ENCODE measurements at regions not wholly inside any gene's neighbourhood (a gene's known extent, or its start where the extent isn't known, plus 50 kb on each side); places are given as distances from the start of the nearest gene placed in this dataset.
"Not testable (repeated sequence)": the region's sequence is repeated elsewhere in the genome, so short reads cannot be mapped to it uniquely, and the experiment has no call there.

DNA sequence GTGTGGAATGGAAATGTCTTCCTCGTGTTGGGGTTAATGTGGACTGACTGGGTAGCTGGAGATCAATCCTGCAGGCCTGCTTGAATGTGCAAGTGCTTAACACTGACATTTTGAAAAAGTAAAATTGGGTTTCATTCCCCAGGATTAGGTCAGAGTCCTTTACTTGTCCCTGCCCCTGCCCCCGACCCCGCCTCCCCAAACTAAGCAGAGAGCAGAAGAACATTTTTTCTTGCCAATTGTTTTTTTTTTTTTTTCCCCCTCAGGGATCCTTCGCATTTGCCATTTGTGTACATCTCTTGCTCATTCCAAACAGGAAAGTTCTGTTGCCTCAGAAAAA is 147.0 kb upstream of the NR2F2 start:
- no peak for DNase-seq
- Mint-ChIP-seq H3K4me3 (no peak overlapping the region), H3K27me3 (peaks cover 12% of the 10 kb centered on the region), H3K27ac (no peak overlapping the region), H3K4me1 (no peaks in the 10 kb centered on the region), H3K9me3 (no peaks in the 10 kb centered on the region), H3K36me3 (no peaks in the 10 kb centered on the region)

DNA sequence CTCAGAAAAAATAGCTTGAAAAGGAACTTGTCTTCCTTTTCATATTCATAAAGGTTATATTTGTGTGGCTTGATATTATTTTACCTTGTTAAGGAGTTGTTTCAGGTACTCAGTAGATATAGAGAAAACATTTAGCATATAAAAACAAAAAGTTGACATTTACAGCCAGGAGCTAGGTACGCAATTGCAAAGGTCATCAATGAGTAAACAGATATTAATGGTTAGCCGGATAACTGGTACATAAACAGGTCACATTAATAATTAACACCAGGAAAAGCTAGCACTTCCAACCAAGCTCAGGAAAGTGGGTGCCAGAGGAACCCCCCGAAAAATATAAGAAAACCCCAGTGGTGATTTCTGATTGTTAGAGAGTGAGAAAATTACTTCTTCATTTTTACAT is 146.6 kb upstream of the NR2F2 start:
- Mint-ChIP-seq H3K4me1 (no peaks in the 10 kb centered on the region), H3K9me3 (no peaks in the 10 kb centered on the region), H3K4me3 (no peak overlapping the region), H3K27ac (no peak overlapping the region), H3K27me3 (peaks cover 12% of the 10 kb centered on the region), H3K36me3 (no peaks in the 10 kb centered on the region)
- no peak for DNase-seq

GRCh38 chr15:96184297-96184696 is 146.2 kb upstream of the NR2F2 start:
- Mint-ChIP-seq H3K9me3 (no peaks in the 10 kb centered on the region), H3K27ac (no peak overlapping the region), H3K4me1 (no peaks in the 10 kb centered on the region), H3K27me3 (peaks cover 12% of the 10 kb centered on the region), H3K4me3 (no peak overlapping the region), H3K36me3 (no peaks in the 10 kb centered on the region)
- DNase-seq: no peak

DNA sequence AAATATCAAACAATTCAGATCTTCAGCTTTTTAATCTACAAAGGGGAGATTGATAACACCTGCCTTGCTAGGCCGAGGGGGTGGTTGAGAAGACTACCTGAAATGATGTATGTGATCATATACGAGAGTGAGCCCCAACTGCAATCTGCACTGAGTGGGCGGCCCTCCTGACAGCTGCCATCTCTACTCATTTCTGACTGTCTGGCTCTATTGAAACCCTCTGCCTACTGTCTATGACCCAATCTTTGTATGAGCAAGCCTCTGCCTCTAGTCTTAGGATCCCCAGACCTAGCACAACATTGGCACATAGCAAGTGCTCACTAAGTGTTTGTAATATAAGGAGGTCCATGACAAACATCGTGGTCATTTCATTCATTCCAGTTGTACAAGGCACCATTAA is 144.4 kb upstream of the NR2F2 start:
- Mint-ChIP-seq H3K36me3 (no peaks in the 10 kb centered on the region), H3K4me1 (no peaks in the 10 kb centered on the region), H3K9me3 (no peaks in the 10 kb centered on the region), H3K4me3 (no peak overlapping the region), H3K27ac (no peak overlapping the region), H3K27me3 (peaks cover 7% of the 10 kb centered on the region)
- DNase-seq: no peak

DNA sequence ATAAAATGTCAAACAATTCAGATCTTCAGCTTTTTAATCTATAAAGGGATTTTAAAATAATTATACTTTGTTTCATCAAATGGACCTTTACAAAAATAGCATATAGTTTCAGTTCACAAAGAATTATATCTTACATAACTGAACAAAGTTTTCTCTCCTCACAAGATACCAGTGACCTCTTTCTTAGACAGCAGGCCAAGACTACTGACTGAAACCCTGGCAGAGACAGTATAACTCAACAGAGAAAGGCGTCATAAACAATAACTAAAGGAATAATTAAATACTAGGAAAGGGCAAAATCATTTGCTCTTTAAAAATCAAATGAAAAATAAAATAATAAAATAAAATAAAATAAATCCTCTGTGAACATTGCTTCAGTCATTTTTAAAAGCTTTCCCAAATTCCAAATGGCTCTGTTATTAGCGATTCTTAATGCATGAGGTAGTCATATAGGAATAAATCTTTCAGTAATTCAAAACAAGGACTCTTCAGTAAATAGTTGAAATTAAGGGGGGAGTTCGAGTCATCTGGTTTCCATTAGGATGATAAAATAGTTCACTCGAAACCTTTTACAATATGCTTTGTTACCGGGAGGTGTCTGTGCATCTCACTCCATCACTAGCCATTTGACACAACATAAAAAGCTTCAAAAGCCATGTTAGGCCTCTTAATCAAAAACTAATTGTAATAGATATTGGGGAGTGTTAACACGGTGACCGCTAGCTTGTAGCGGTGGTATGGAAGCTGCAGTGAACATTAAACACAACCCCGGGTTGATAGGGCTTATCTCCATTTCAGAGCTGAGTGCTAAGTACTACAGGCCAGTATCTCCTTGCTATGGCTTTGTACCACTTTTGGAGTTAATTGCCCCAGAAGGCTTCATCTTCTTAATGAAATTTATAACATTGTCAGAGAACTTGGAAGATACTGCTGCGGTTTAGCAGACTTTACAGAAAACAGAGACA is 142.9 kb upstream of the NR2F2 start:
- Mint-ChIP-seq H3K27me3 (peaks cover under 1% of the 10 kb centered on the region), H3K27ac (no peak overlapping the region), H3K36me3 (no peaks in the 10 kb centered on the region), H3K4me1 (no peaks in the 10 kb centered on the region), H3K9me3 (no peaks in the 10 kb centered on the region), H3K4me3 (no peak overlapping the region)
- DNase-seq: no peak

GRCh38 chr15:96197721-96198120 is 132.8 kb upstream of the NR2F2 start:
- H3K27me3 Mint-ChIP-seq: peaks cover 14% of the 10 kb centered on the region
- no peak for DNase-seq
- no peaks in the 10 kb centered on the region for H3K4me1 Mint-ChIP-seq
- H3K4me3 Mint-ChIP-seq: no peak overlapping the region
- no peak overlapping the region for H3K27ac Mint-ChIP-seq
- peaks cover 2% of the 10 kb centered on the region for H3K9me3 Mint-ChIP-seq
- H3K36me3 Mint-ChIP-seq: peaks cover 1% of the 10 kb centered on the region

GRCh38 chr15:96199111-96199510 is 131.4 kb upstream of the NR2F2 start:
- DNase-seq: no peak
- peaks cover 2% of the 10 kb centered on the region for H3K9me3 Mint-ChIP-seq
- no peak overlapping the region for H3K27ac Mint-ChIP-seq
- H3K4me3 Mint-ChIP-seq: no peak overlapping the region
- H3K4me1 Mint-ChIP-seq: no peaks in the 10 kb centered on the region
- peaks cover 14% of the 10 kb centered on the region for H3K27me3 Mint-ChIP-seq
- H3K36me3 Mint-ChIP-seq: peaks cover 1% of the 10 kb centered on the region

DNA sequence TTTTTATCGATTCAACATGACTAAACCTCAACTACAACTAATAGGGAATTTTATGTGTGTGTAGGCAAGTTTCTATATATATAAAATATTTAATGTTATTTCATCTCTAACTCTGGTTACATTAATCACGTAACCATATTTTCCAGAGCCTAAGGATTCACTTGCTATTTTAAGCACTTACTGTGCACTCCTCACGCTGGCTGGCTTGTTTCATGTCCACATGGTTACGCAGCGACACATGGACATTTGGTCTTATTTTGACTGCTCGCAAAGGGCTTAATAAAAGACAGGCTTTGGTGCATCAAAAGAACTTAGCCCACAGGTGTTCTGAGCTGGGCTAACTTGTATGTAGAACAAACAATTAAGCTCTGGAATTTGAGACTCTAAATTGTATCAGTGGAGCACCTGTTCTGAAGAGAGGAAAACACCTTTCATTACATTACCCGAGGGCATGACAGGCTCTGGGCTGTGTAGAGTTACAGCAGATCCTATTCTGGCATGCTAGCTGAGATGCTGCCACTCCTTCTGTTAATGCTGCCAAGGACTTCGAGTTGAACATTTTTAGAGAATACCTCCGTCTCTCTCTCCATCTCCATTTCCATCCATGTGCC is 130.0 kb upstream of the NR2F2 start:
- H3K27ac Mint-ChIP-seq: no peak overlapping the region
- DNase-seq: no peak
- peaks cover 14% of the 10 kb centered on the region for H3K27me3 Mint-ChIP-seq
- H3K4me1 Mint-ChIP-seq: no peaks in the 10 kb centered on the region
- peaks cover 1% of the 10 kb centered on the region for H3K36me3 Mint-ChIP-seq
- no peak overlapping the region for H3K4me3 Mint-ChIP-seq
- peaks cover 7% of the 10 kb centered on the region for H3K9me3 Mint-ChIP-seq

DNA sequence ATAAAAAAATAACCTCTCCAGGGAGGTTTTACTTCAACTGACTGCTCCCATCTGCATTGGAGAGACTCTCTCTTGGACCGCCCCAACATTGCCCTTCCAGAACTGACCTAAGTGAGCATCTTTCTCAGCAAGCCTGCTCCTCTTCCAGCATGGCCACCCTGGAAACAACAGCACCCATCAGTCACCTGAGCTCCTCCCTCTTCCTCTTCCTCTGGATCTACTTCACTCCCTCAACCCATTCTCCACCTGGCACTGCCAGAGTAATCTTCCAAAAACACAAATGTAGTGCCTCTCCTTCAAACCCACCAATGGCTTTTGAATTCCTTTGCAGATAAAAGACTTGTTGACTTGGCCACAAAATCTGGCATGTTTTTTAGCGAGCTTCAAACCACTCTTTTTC is 128.8 kb upstream of the NR2F2 start:
- H3K36me3 Mint-ChIP-seq: no peaks in the 10 kb centered on the region
- DNase-seq: no peak
- H3K9me3 Mint-ChIP-seq: peaks cover 13% of the 10 kb centered on the region
- no peaks in the 10 kb centered on the region for H3K4me1 Mint-ChIP-seq
- no peak overlapping the region for H3K27ac Mint-ChIP-seq
- H3K4me3 Mint-ChIP-seq: no peak overlapping the region
- H3K27me3 Mint-ChIP-seq: peaks cover 14% of the 10 kb centered on the region

- not testable (repeated sequence) for H3K36me3 Mint-ChIP-seq, H3K27ac Mint-ChIP-seq, DNase-seq, H3K4me3 Mint-ChIP-seq, H3K4me1 Mint-ChIP-seq
- H3K27me3 Mint-ChIP-seq: peaks cover 10% of the 10 kb centered on the region
- peaks cover 14% of the 10 kb centered on the region for H3K9me3 Mint-ChIP-seq
These were observed 124.9 kb upstream of the NR2F2 start for GRCh38 chr15:96205588-96205987.

- H3K4me1 Mint-ChIP-seq: no peaks in the 10 kb centered on the region
These were observed 123.0 kb upstream of the NR2F2 start for GRCh38 chr15:96207377-96208006.

GRCh38 chr15:96209285-96209735 is 121.2 kb upstream of the NR2F2 start:
- no peak overlapping the region for H3K27ac Mint-ChIP-seq
- H3K4me3 Mint-ChIP-seq: no peak overlapping the region

More at GRCh38 chr15:96207377-96208006, 123.0 kb upstream of the NR2F2 start:
- H3K27ac Mint-ChIP-seq: no peak overlapping the region
- no peaks in the 10 kb centered on the region for H3K36me3 Mint-ChIP-seq
- no peaks in the 10 kb centered on the region for H3K27me3 Mint-ChIP-seq
- no peak for DNase-seq
- peaks cover 14% of the 10 kb centered on the region for H3K9me3 Mint-ChIP-seq
- H3K4me3 Mint-ChIP-seq: no peak overlapping the region

DNA sequence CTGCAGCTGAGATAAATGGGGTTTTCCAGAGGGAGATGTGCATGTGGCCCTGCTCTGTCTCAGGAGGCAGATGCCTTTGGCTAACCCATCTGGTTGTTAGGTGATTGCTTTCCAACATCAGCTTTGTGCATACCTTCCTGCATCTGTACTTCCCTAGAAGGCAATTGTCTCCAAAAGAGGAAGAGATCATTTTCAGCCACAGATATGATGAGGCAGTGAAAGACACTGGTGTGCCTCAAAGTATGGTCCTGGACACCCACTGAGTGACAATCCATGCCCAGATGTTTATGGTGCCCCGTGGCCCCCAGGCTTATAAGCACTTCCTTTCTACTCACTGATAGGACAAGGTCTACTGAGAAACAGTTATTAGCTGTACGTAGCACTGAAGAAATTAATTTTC is 117.5 kb upstream of the NR2F2 start:
- H3K27me3 Mint-ChIP-seq: peaks cover 5% of the 10 kb centered on the region
- H3K9me3 Mint-ChIP-seq: no peaks in the 10 kb centered on the region
- H3K27ac Mint-ChIP-seq: no peak overlapping the region
- no peaks in the 10 kb centered on the region for H3K4me1 Mint-ChIP-seq
- no peaks in the 10 kb centered on the region for H3K36me3 Mint-ChIP-seq
- no peak for DNase-seq
- H3K4me3 Mint-ChIP-seq: no peak overlapping the region

More at GRCh38 chr15:96209285-96209735, 121.2 kb upstream of the NR2F2 start:
- no peak for DNase-seq
- Mint-ChIP-seq H3K36me3 (no peaks in the 10 kb centered on the region), H3K9me3 (peaks cover 14% of the 10 kb centered on the region), H3K4me1 (no peaks in the 10 kb centered on the region), H3K27me3 (no peaks in the 10 kb centered on the region)

- H3K36me3 Mint-ChIP-seq: no peaks in the 10 kb centered on the region
- no peak overlapping the region for H3K4me3 Mint-ChIP-seq
- H3K27ac Mint-ChIP-seq: no peak overlapping the region
- DNase-seq: no peak
- no peaks in the 10 kb centered on the region for H3K9me3 Mint-ChIP-seq
- H3K27me3 Mint-ChIP-seq: peaks cover 9% of the 10 kb centered on the region
- H3K4me1 Mint-ChIP-seq: no peaks in the 10 kb centered on the region
These were observed 116.6 kb upstream of the NR2F2 start for GRCh38 chr15:96213896-96214295.

DNA sequence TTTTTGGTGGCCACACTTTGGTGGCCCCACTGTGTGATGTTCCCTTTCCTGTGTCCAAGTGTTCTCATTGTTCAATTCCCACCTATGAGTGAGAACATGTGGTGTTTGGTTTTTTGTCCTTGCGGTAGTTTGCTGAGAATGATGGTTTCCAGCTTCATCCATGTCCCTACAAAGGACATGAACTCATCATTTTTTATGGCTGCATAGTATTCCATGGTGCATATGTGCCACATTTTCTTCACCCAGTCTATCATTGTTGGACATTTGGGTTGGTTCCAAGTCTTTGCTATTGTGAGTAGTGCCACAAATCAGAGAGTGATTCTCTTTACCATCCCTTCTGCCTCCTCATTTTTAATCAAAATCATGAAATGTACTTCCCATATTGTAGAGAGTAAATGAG is 114.0 kb upstream of the NR2F2 start:
- not testable (repeated sequence) for H3K4me3 Mint-ChIP-seq, DNase-seq, H3K27ac Mint-ChIP-seq, H3K4me1 Mint-ChIP-seq, H3K9me3 Mint-ChIP-seq, H3K36me3 Mint-ChIP-seq
- H3K27me3 Mint-ChIP-seq: peaks cover 16% of the 10 kb centered on the region
